ENCODE measurements at regions not wholly inside any gene's neighbourhood (a gene's known extent, or its start where the extent isn't known, plus 50 kb on each side); places are given as distances from the start of the nearest gene placed in this dataset.

DNA sequence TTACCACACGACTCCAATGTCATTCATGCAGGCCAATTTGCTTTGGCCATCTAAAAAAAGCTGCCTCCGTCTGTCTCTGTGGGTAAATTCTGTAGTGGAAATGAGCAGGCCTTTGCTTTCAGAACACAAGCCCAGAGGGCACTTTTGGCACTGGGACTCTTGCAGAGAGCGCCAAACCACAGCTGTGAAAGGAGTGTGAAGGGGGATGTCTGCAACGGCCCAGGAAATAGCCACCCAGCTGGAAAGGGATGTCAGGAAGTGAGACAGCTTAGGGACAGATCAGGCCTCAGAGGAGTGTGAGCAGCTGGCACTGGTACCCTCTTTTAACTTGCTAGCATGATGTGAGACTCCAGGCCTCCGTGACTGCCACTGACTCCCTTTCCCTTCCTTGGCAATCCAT lies 152.4 kb downstream of the DKK1 start:
- no peak for TF ChIP-seq POLR2AphosphoS5 (IDR thresholded peaks at IDR 0.05; ENCODE audit: borderline replicate concordance, low read depth, low read length)
- no peak for TF ChIP-seq EZH2 (IDR thresholded peaks at IDR 0.05)
- no peak for TF ChIP-seq FOXP2 (optimal IDR thresholded peaks at IDR 0.05; ENCODE audit: control extremely low read depth, extremely low read length, insufficient read depth)
